ENCODE measurements at regions not wholly inside any gene's neighbourhood (a gene's known extent, or its start where the extent isn't known, plus 50 kb on each side); places are given as distances from the start of the nearest gene placed in this dataset.

DNA sequence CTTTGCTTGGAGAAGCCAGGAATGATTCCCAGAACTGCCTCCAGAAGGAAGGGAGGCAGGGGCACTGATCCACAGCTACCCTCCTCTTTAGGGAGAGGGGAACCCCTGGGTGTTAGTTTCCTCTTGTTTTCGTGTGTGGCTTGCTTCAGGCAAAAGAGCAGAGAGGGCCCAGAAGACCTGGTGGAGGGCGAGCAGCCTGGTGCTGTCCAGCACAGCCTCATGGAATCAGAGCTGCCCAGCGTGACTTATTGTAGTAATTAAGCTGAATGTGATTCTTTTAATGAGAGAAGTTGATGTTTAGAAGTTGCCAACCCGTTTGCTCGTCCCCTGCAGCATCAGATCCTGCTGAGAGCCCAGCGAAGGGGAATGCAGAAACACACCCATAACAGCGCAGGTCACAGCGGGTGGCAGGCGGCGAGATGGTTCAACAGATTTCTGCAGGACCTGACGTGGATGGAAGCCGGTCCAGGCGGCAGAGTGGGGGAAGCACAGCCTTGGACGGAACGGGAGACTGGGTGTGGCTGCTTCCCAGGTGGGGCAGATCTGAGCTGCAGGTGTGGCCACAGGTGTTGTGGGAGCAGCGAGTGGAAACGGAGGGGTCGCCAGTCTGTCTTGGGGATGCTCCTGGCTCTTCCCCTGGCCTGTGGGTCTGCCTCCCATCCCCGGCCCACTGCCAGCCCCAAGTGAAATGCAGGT, 53.7 kb upstream of the SHH start:
- no peak for DNase-seq (ENCODE audit: extremely low read depth, low read depth)

- DNase-seq (ENCODE audit: extremely low read depth, low read depth): no peak
These were observed 52.9 kb upstream of the SHH start for GRCh38 chr7:155864991-155865690.

DNA sequence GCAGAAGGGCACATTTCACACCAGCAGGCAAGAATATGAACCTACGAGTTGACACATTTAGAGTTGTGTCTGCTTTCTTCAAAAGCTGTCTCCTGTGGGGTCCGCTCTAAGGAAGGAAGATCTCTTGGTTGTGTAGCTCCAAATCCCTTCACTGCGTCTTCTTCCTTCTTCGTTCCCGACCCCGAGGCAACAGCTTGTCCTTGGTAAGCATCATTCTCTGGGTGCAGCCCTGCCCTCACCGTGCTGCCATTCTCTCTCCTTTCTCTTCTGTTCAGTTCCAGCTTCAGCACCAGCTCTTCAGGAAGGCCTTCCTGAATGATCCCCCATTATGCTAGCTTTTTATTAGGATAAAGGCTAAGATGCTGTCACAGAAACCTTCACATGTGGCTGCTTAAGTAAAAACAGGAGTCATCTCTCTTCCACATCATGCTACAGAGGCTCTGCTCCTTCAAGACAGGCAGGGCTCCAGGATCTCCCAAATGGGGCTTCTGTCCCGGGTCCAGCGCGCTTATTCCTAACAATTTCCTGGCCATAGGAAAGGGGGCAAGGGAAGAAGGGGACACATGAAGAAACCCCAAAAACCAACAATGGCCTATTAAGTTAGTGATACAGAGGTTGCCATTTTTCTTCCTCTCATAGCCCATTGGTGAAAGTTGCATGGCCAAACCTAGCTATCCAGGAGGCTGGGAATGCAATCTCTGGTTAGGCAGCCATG, 52.2 kb upstream of the SHH start:
- no peak for DNase-seq (ENCODE audit: extremely low read depth, low read depth)

DNA sequence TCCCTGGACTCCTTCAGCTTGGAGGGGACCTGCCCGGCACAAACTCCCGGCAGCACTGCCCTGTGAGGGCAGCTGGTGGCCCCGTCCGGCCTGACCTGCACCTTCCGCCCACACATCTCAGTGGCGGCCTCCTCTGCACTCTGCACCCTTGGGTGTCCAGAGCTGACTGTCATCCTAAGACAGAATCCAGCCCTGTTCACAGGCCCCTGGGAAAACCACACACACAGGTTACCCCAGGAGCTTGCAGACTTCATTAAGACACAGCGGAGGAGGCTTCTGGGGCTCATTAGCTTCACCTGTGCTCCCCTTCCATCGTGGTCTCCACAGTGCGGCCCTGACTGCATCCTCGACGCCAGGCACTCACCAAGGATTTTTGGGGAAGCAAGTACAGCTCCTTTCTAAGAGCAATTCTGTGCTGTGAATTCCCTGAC, 51.5 kb upstream of the SHH start:
- no peak for DNase-seq (ENCODE audit: extremely low read depth, low read depth)

GRCh38 chr7:155862123-155862892, 50.0 kb upstream of the SHH start:
- DNase-seq (ENCODE audit: extremely low read depth, low read depth): no peak

Small RNA genes lying in the stretch of these regions (small RNA-seq; reads per million reads assigned to genes)
- gene AC093813.1 (0 reads per million in 2 experiments), gene RF00019 (0 reads per million in 2 experiments)
